Vagina (tissue), 2 donors: ENCODE measurements at regions not wholly inside any gene's neighbourhood (a gene's known extent, or its start where the extent isn't known, plus 50 kb on each side); places are given as distances from the start of the nearest gene placed in this dataset.

ENCODE experiments used
- CTCF ChIP-seq, 3 experiments: fragments of 450-650 bp in 2 of 3; fragments of 200-600 bp in 1 of 3; sonication (generic) in 1 of 3; IDR thresholded peaks; one replicate each; pipeline ENCODE4 v1.5.1; 2017 to 2019; ENCODE audit warnings: antibody characterized with exemption in 3 of 3, mild to moderate bottlenecking in 2 of 3, moderate library complexity in 2 of 3
- POLR2AphosphoS5 ChIP-seq, 2 donors: sonication (generic); formaldehyde crosslinking; IDR thresholded peaks; one replicate each; pipeline ENCODE4 v1.9.0; 2017; ENCODE audit warnings: antibody characterized with exemption in 2 of 2, mild to moderate bottlenecking in 2 of 2, low read depth in 1 of 2; ENCODE audit not compliant: insufficient read depth in 1 of 2

GRCh38 chr12:13339538-13339937, 143.0 kb downstream of the EMP1 start:
- TF ChIP-seq CTCF (IDR thresholded peaks at IDR 0.05): no peak
- no peak for TF ChIP-seq POLR2AphosphoS5 (IDR thresholded peaks at IDR 0.05; ENCODE audit: insufficient read depth in 1 of 2, low read depth in 1 of 2)
